Renal cortical epithelial cell (primary cell): ENCODE measurements at regions not wholly inside any gene's neighbourhood (a gene's known extent, or its start where the extent isn't known, plus 50 kb on each side); places are given as distances from the start of the nearest gene placed in this dataset.
A peak's percentile ranks its signal among the peaks of the same experiment; 100 is the strongest.

ENCODE experiments used
- DNase-seq: peaks from one replicate; pipeline ENCODE4 v3.0.0-alpha.2; 2011; ENCODE audit warnings: low read depth

GRCh38 chr5:125201446-125202052 lies 455.1 kb upstream of the ZNF608 start:
- no peak for DNase-seq

- DNase-seq, result no peak
Observed at GRCh38 chr5:125202353-125202752, 455.9 kb upstream of the ZNF608 start.

- DNase-seq, result no peak
Observed at GRCh38 chr5:125202871-125203438, 456.5 kb upstream of the ZNF608 start.

- DNase-seq, result no peak
Observed at GRCh38 chr5:125203912-125204311, 457.5 kb upstream of the ZNF608 start.

GRCh38 chr5:125205601-125206225 lies 459.3 kb upstream of the ZNF608 start:
- DNase-seq, result no peak

GRCh38 chr5:125207856-125208255 lies 461.4 kb upstream of the ZNF608 start:
- DNase-seq, result no peak

GRCh38 chr5:125209650-125210049 lies 463.2 kb upstream of the ZNF608 start:
- DNase-seq, result no peak

GRCh38 chr5:125210242-125210947 lies 464.0 kb upstream of the ZNF608 start:
- DNase-seq, result peak; percentile 62

GRCh38 chr5:125214080-125214479 lies 467.6 kb upstream of the ZNF608 start:
- no peak for DNase-seq

GRCh38 chr5:125215593-125215992 lies 469.2 kb upstream of the ZNF608 start:
- no peak for DNase-seq

GRCh38 chr5:125219710-125220109 lies 473.3 kb upstream of the ZNF608 start:
- DNase-seq, result no peak

- no peak for DNase-seq
Observed at GRCh38 chr5:125220284-125220683, 473.8 kb upstream of the ZNF608 start.

- no peak for DNase-seq
Observed at GRCh38 chr5:125222597-125223240, 476.3 kb upstream of the ZNF608 start.

GRCh38 chr5:125225424-125225823 lies 479.0 kb upstream of the ZNF608 start:
- DNase-seq, result no peak

GRCh38 chr5:125226825-125227224 lies 480.4 kb upstream of the ZNF608 start:
- DNase-seq, result no peak

- DNase-seq, result no peak
Observed at GRCh38 chr5:125227333-125228095, 481.1 kb upstream of the ZNF608 start.

GRCh38 chr5:125228363-125229070 lies 482.1 kb upstream of the ZNF608 start:
- DNase-seq, result no peak

- DNase-seq, result no peak
Observed at GRCh38 chr5:125229556-125229955, 483.1 kb upstream of the ZNF608 start.

- peak; percentile 23 for DNase-seq
Observed at GRCh38 chr5:125232779-125233230, 486.4 kb upstream of the ZNF608 start.

- DNase-seq, result no peak
Observed at GRCh38 chr5:125233944-125234343, 487.5 kb upstream of the ZNF608 start.

- DNase-seq, result peak; percentile 31
Observed at GRCh38 chr5:125236007-125236406, 489.6 kb upstream of the ZNF608 start.
